K562 (cell line): ENCODE measurements at regions not wholly inside any gene's neighbourhood (a gene's known extent, or its start where the extent isn't known, plus 50 kb on each side); places are given as distances from the start of the nearest gene placed in this dataset.

Source experiments
- ATAC-seq: fragments of 200-7000 bp; cut with Tn5 transposase; 3 replicates; pipeline ENCODE4 v1.9.1; 2020; ENCODE audit warnings: moderate library complexity
- BruUV-seq: library from RNA; stranded (reverse); fragments of 400-500 nt; replicated peaks from 2 replicates; lab custom pipeline; 2021; lab: Mats Ljungman, UMichigan
- CTCF ChIA-PET: fragments of 300-600 bp; formaldehyde crosslinking; extraction: SDS; loops from one replicate; lab custom pipeline; 2021; ENCODE audit warnings: low intra/inter-chr PET ratio; lab: Yijun Ruan, JAX
- POLR2A ChIA-PET: fragments of 300-600, 350-650 bp; sonication (Branson Sonifier 250); formaldehyde crosslinking; extraction: SDS; loops from one replicate; lab custom pipeline; 2021; ENCODE audit warnings: antibody characterized with exemption, inconsistent platforms; lab: Yijun Ruan, JAX
- DNase-seq, 4 experiments: peaks; one replicate each; pipeline versions ENCODE4 v3.0.0 to v3.0.0-alpha.2; 2011 to 2018; ENCODE audit warnings: low spot score in 3 of 4, mixed read lengths in 3 of 4; ENCODE audit errors: extremely low read depth in 1 of 4
- FAIRE-seq: peaks from 2 replicates; lab custom pipeline; 2011; peaks lifted over from hg19 to GRCh38; lab: Jason Lieb, UNC
- H2AFZ ChIP-seq: 2 replicates; pipeline ENCODE4 v1.6.0; 2011; ENCODE audit warnings: low read depth, low read length, control low read depth, inconsistent platforms
- H3K27ac ChIP-seq: fragments of 200-600 bp; 3 replicates; pipeline ENCODE4 v1.8.0; 2011; ENCODE audit warnings: low read depth, mild to moderate bottlenecking, control low read depth, inconsistent platforms, low read length, moderate library complexity, mixed read lengths; ENCODE audit errors: extremely low read depth
- H3K27me3 ChIP-seq, 2 experiments: fragments of 300-600 bp in 1 of 2; 2 replicates in 1 of 2; 3 replicates in 1 of 2; pipeline versions ENCODE4 v1.6.0 to v1.8.0; 2011; ENCODE audit warnings: inconsistent platforms in 2 of 2, low read length in 2 of 2, mild to moderate bottlenecking in 1 of 2, mixed read lengths in 1 of 2, moderate library complexity in 1 of 2; ENCODE audit not compliant: control insufficient read depth in 2 of 2, insufficient read depth in 2 of 2
- H3K36me3 ChIP-seq: fragments of 300-600 bp; 3 replicates; pipeline ENCODE4 v1.8.0; 2011; ENCODE audit warnings: mild to moderate bottlenecking, low read length, inconsistent platforms; ENCODE audit not compliant: control insufficient read depth, insufficient read depth
- H3K4me1 ChIP-seq, 2 experiments: fragments of 200-600 bp in 1 of 2; replicated peaks in 1 of 2; 2 replicates in 1 of 2; 3 replicates in 1 of 2; pipeline versions ENCODE4 v1.5.1 to v1.8.0; 2011; ENCODE audit warnings: inconsistent platforms in 2 of 2, low read length in 2 of 2, mild to moderate bottlenecking in 1 of 2, mixed read lengths in 1 of 2, moderate library complexity in 1 of 2; ENCODE audit not compliant: control insufficient read depth in 2 of 2, insufficient read depth in 2 of 2
- H3K4me2 ChIP-seq: 2 replicates; pipeline ENCODE4 v1.6.1; 2011; ENCODE audit warnings: low read length, control low read depth, inconsistent platforms, mixed read lengths; ENCODE audit not compliant: insufficient read depth
- H3K4me3 ChIP-seq: fragments of 200-600 bp; sonication (generic), shearing (Covaris generic); 2 replicates; pipeline ENCODE4 v1.5.1; 2016; ENCODE audit warnings: control low read depth, inconsistent platforms
- H3K79me2 ChIP-seq: fragments of 200-600 bp; 3 replicates; pipeline ENCODE4 v1.8.0; 2011; ENCODE audit warnings: low read length, inconsistent platforms; ENCODE audit not compliant: control insufficient read depth, insufficient read depth
- H3K9ac ChIP-seq, 2 experiments: 2 replicates each; pipeline versions ENCODE4 v1.6.0 to v1.6.1; 2011; ENCODE audit warnings: low read depth in 2 of 2, low read length in 2 of 2, control low read depth in 1 of 2, inconsistent platforms in 1 of 2, mild to moderate bottlenecking in 1 of 2, mixed read lengths in 1 of 2; ENCODE audit not compliant: insufficient read depth in 1 of 2
- H3K9me1 ChIP-seq: one replicate; pipeline ENCODE4 v1.6.0; 2011; ENCODE audit warnings: inconsistent platforms, mild to moderate bottlenecking, low read length, moderate library complexity; ENCODE audit not compliant: control insufficient read depth, insufficient read depth
- H3K9me3 ChIP-seq: replicated peaks from 2 replicates; pipeline ENCODE4 v1.5.1; 2011; ENCODE audit warnings: low read depth, low read length, inconsistent platforms; ENCODE audit not compliant: control insufficient read depth, insufficient read depth
- H4K20me1 ChIP-seq: replicated peaks from 2 replicates; pipeline ENCODE4 v1.6.1; 2011; ENCODE audit warnings: low read length, inconsistent platforms, mixed read lengths; ENCODE audit not compliant: control insufficient read depth, insufficient read depth
- E2F6 ChIP-seq, 2 experiments: IDR thresholded peaks; 2 replicates each; pipeline ENCODE4 v1.6.1; 2011; ENCODE audit warnings: borderline replicate concordance in 1 of 2, control low read depth in 1 of 2, low read depth in 1 of 2, low read length in 1 of 2, mild to moderate bottlenecking in 1 of 2, mixed read lengths in 1 of 2, moderate library complexity in 1 of 2; ENCODE audit not compliant: insufficient read depth in 1 of 2, insufficient read length in 1 of 2, poor library complexity in 1 of 2, severe bottlenecking in 1 of 2; ENCODE audit errors: extremely low read depth in 1 of 2
- ELF4 ChIP-seq: fragments of 450-650 bp; formaldehyde crosslinking; IDR thresholded peaks from 2 replicates; pipeline ENCODE4 v1.4.0; 2022; ENCODE audit warnings: missing genetic modification characterization
- FOS ChIP-seq: IDR thresholded peaks from 3 replicates; pipeline ENCODE4 v1.6.1; 2011; ENCODE audit not compliant: insufficient read length; ENCODE audit errors: extremely low read depth
- HIVEP1 ChIP-seq: fragments of 250-450 bp; sonication (Bioruptor Pico); IDR thresholded peaks from 2 replicates; pipeline ENCODE4 v1.4.0; 2020; ENCODE audit warnings: mild to moderate bottlenecking
- HOXB6 ChIP-seq: fragments of 250-450 bp; sonication (Bioruptor Pico); IDR thresholded peaks from 2 replicates; pipeline ENCODE4 v1.5.1; 2022; ENCODE audit warnings: mild to moderate bottlenecking, borderline replicate concordance
- ILF3 ChIP-seq: fragments of 450-650 bp; IDR thresholded peaks from 2 replicates; pipeline ENCODE4 v1.6.1; 2018; ENCODE audit warnings: antibody characterized with exemption, mild to moderate bottlenecking, moderate library complexity, borderline replicate concordance
- MIER1 ChIP-seq: fragments of 450-650 bp; IDR thresholded peaks from 2 replicates; pipeline ENCODE4 v1.6.1; 2016; ENCODE audit warnings: antibody characterized with exemption, mild to moderate bottlenecking, low read depth
- MLX ChIP-seq, 2 experiments: fragments of 450-650 bp in 1 of 2; sonication (generic) in 1 of 2; formaldehyde crosslinking; conservative IDR thresholded peaks; 2 replicates each; pipeline versions ENCODE4 v1.4.0 to v1.8.1; 2020 to 2022; ENCODE audit warnings: mild to moderate bottlenecking in 1 of 2, missing genetic modification reagents in 1 of 2
- MTA1 ChIP-seq: fragments of 450-650 bp; IDR thresholded peaks from 2 replicates; pipeline ENCODE4 v1.6.1; 2017; ENCODE audit warnings: borderline replicate concordance
- RBM22 ChIP-seq: fragments of 200-400 bp; formaldehyde crosslinking; IDR thresholded peaks from 2 replicates; pipeline ENCODE4 v1.6.1; 2018; ENCODE audit warnings: low read length, low read depth; ENCODE audit not compliant: poor library complexity, severe bottlenecking
- RBM25 ChIP-seq: fragments of 200-400 bp; formaldehyde crosslinking; IDR thresholded peaks from 2 replicates; pipeline ENCODE4 v1.6.1; 2018; ENCODE audit warnings: low read length, low read depth, moderate library complexity; ENCODE audit not compliant: severe bottlenecking
- ZNF224 ChIP-seq: sonication (generic); formaldehyde crosslinking; IDR thresholded peaks from 2 replicates; pipeline ENCODE4 v1.8.0; 2022; ENCODE audit warnings: mild to moderate bottlenecking, missing genetic modification reagents
- ZNF431 ChIP-seq: sonication (generic); formaldehyde crosslinking; IDR thresholded peaks from 2 replicates; pipeline ENCODE4 v1.8.0; 2022; ENCODE audit warnings: mild to moderate bottlenecking, missing genetic modification reagents
- ZNF76 ChIP-seq: fragments of 250-450 bp; sonication (Bioruptor Pico); IDR thresholded peaks from 2 replicates; pipeline ENCODE4 v1.4.0; 2020; ENCODE audit warnings: mild to moderate bottlenecking, moderate library complexity, borderline replicate concordance
- WGBS: fragments of 100-300 bp; shearing (Covaris generic); methylation state at CpG from one replicate; pipeline ENCODE4 v1.1.6; 2016; ENCODE audit warnings: low coverage, mixed read lengths; ENCODE audit not compliant: insufficient coverage; ENCODE audit errors: missing lambda C conversion rate; 5-methylcytosine and 5-hydroxymethylcytosine counted together
- in situ Hi-C: fragments of 300-500 bp; cut with MboI; formaldehyde crosslinking; loops from 4 replicates; pipeline ENCODE4 v1.15.0; 2018; ENCODE audit warnings: inconsistent platforms, mixed read lengths
- intact Hi-C: fragments of 100-400 bp; cut with micrococcal nuclease; formaldehyde crosslinking; loops from 2 replicates; pipeline ENCODE4 v1.14.2; 2022
- TF ChIP-seq, protein P1 (sequence below): conservative IDR thresholded peaks from 2 replicates; pipeline ENCODE4 v1.6.1; 2011; ENCODE audit warnings: low read depth, mild to moderate bottlenecking, low read length; ENCODE audit not compliant: control insufficient read depth
- TF ChIP-seq, protein P2 (sequence below): sonication (generic); formaldehyde crosslinking; IDR thresholded peaks from 2 replicates; pipeline ENCODE4 v1.8.1; 2023; ENCODE audit warnings: mild to moderate bottlenecking, missing genetic modification reagents, moderate library complexity

- no peak for TF ChIP-seq FOS
- TF ChIP-seq RBM25, result no peak
- no peak for TF ChIP-seq HIVEP1 (CRISPR knock-in tag)
- no peak for TF ChIP-seq ZNF76 (CRISPR knock-in tag)
Observed at GRCh38 chr22:27435844-27436576, 365.5 kb downstream of the MN1 start (continued).

DNA sequence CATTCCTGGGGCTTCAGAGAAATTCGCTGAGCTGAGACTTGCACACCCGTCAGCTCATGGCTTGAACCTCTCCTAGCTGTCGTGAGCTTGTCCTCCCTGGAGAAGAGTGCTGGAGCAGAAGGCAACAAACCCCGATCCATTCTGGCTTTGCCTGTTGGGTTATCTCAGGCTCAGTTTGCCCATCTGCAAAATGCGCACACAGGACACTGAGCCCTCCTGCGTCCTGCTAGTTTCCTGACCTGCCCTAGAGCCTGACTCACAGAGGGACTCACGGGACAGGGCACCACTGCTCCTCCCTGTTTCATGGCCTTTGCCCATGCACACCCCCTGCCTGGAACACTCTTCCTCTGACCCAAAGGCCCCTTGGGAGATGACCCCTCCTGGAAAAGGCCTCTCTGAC is 365.0 kb downstream of the MN1 start:
- no TSS peak for BruUV-seq
- Histone ChIP-seq H3K4me3 (no peak overlapping the region), H4K20me1 (no peaks in the 10 kb centered on the region), H3K9ac (no peak overlapping the region), H3K27me3 (peaks cover 0 to 17% of the 10 kb centered on the region in 2 experiments; a peak in 2 of 5 replicates), H3K4me1 (no peaks in the 10 kb centered on the region; a peak in 1 of 5 replicates), H3K4me2 (no peak overlapping the region), H3K79me2 (no peaks in the 10 kb centered on the region), H3K9me3 (no peaks in the 10 kb centered on the region), H2AFZ (no peak overlapping the region), H3K9me1 (no peaks in the 10 kb centered on the region), H3K36me3 (no peaks in the 10 kb centered on the region), H3K27ac (no peak overlapping the region)
- CTCF ChIA-PET, result no interaction called here
- FAIRE-seq (no peak), DNase-seq (no peak), ATAC-seq (no peak)
- in situ Hi-C loops (no loop called here), intact Hi-C loops (no loop called here)
- WGBS, result 0% methylated on average over 3 of the region's 7 CpGs
- POLR2A ChIA-PET, result no interaction called here
- TF ChIP-seq RBM22, result no peak
- TF ChIP-seq ZNF431, result no peak
- TF ChIP-seq MIER1, result no peak
- TF ChIP-seq, protein P1, sequence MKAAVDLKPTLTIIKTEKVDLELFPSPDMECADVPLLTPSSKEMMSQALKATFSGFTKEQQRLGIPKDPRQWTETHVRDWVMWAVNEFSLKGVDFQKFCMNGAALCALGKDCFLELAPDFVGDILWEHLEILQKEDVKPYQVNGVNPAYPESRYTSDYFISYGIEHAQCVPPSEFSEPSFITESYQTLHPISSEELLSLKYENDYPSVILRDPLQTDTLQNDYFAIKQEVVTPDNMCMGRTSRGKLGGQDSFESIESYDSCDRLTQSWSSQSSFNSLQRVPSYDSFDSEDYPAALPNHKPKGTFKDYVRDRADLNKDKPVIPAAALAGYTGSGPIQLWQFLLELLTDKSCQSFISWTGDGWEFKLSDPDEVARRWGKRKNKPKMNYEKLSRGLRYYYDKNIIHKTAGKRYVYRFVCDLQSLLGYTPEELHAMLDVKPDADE, result no peak
- no peak for TF ChIP-seq ELF4
- TF ChIP-seq HOXB6, result no peak
- no peak for TF ChIP-seq MTA1
- TF ChIP-seq E2F6 (IDR thresholded peaks at IDR 0.05; ENCODE audit: borderline replicate concordance in 1 of 2, extremely low read depth in 1 of 2, insufficient read depth in 1 of 2, insufficient read length in 1 of 2, low read depth in 1 of 2, low read length in 1 of 2, poor library complexity in 1 of 2, severe bottlenecking in 1 of 2), result no peak
- TF ChIP-seq MLX (CRISPR knock-in tag; conservative IDR thresholded peaks at IDR 0.05), result no peak
- no peak for TF ChIP-seq ILF3
- no peak for TF ChIP-seq ZNF224 (CRISPR knock-in tag)
- TF ChIP-seq, protein P2, sequence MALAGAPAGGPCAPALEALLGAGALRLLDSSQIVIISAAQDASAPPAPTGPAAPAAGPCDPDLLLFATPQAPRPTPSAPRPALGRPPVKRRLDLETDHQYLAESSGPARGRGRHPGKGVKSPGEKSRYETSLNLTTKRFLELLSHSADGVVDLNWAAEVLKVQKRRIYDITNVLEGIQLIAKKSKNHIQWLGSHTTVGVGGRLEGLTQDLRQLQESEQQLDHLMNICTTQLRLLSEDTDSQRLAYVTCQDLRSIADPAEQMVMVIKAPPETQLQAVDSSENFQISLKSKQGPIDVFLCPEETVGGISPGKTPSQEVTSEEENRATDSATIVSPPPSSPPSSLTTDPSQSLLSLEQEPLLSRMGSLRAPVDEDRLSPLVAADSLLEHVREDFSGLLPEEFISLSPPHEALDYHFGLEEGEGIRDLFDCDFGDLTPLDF (CRISPR knock-in tag), result no peak
